ENCODE measurements at regions not wholly inside any gene's neighbourhood (a gene's known extent, or its start where the extent isn't known, plus 50 kb on each side); places are given as distances from the start of the nearest gene placed in this dataset.
A peak's percentile ranks its signal among the peaks of the same experiment; 100 is the strongest.

GRCh38 chr16:35386619-35387018 lies 1927.2 kb downstream of the TP53TG3F start:
- Histone ChIP-seq H3K27ac (no peak overlapping the region), H3K4me3 (no peak overlapping the region), H3K36me3 (no peaks in the 10 kb centered on the region), H3K27me3 (ENCODE audit: low read depth) (no peaks in the 10 kb centered on the region), H3K9me3 (no peaks in the 10 kb centered on the region), H3K4me1 (no peaks in the 10 kb centered on the region)
- intact Hi-C loops (cut with DNase I), result no loop called here
- TF ChIP-seq CTCF (IDR thresholded peaks at IDR 0.05), result no peak
- DNase-seq (no peak), ATAC-seq (no peak)

GRCh38 chr16:35391328-35391727 lies 1931.9 kb downstream of the TP53TG3F start:
- H3K4me3 ChIP-seq, result no peak overlapping the region
- peak; percentile 59 for TF ChIP-seq CTCF (IDR thresholded peaks at IDR 0.05)

GRCh38 chr16:35398180-35398579 lies 1938.8 kb downstream of the TP53TG3F start:
- no peak for TF ChIP-seq CTCF (IDR thresholded peaks at IDR 0.05)
- no peaks in the 10 kb centered on the region for H3K27me3 ChIP-seq (ENCODE audit: low read depth)
- no peaks in the 10 kb centered on the region for H3K36me3 ChIP-seq
- H3K27ac ChIP-seq, result no peak overlapping the region
- intact Hi-C loops (cut with DNase I), result no loop called here
- DNase-seq, result no peak
- no peak overlapping the region for H3K4me3 ChIP-seq
- H3K4me1 ChIP-seq, result no peaks in the 10 kb centered on the region
- peak in 1 of 2 donors; percentile 35 for ATAC-seq
- no peaks in the 10 kb centered on the region for H3K9me3 ChIP-seq

More at GRCh38 chr16:35391328-35391727, 1931.9 kb downstream of the TP53TG3F start:
- H3K9me3 ChIP-seq, result no peaks in the 10 kb centered on the region
- H3K27me3 ChIP-seq (ENCODE audit: low read depth), result no peaks in the 10 kb centered on the region
- DNase-seq, result no peak
- no peaks in the 10 kb centered on the region for H3K4me1 ChIP-seq
- no peak overlapping the region for H3K27ac ChIP-seq
- H3K36me3 ChIP-seq, result no peaks in the 10 kb centered on the region
- intact Hi-C loops (cut with DNase I), result no loop called here
- peak in 1 of 2 donors; percentile 52 for ATAC-seq

- intact Hi-C loops (cut with DNase I), result no loop called here
- ATAC-seq, result no peak
- no peak for DNase-seq
These were observed 1939.7 kb downstream of the TP53TG3F start for GRCh38 chr16:35399133-35399532.

GRCh38 chr16:35404273-35404672 lies 1944.9 kb downstream of the TP53TG3F start:
- intact Hi-C loops (cut with DNase I), result no loop called here
- ATAC-seq, result no peak
- no peak overlapping the region for H3K4me3 ChIP-seq

More at GRCh38 chr16:35399133-35399532, 1939.7 kb downstream of the TP53TG3F start:
- Histone ChIP-seq H3K36me3 (no peaks in the 10 kb centered on the region), H3K27me3 (ENCODE audit: low read depth) (no peaks in the 10 kb centered on the region), H3K4me3 (no peak overlapping the region), H3K27ac (no peak overlapping the region), H3K9me3 (no peaks in the 10 kb centered on the region), H3K4me1 (no peaks in the 10 kb centered on the region)
- TF ChIP-seq CTCF (IDR thresholded peaks at IDR 0.05), result no peak

More at GRCh38 chr16:35404273-35404672, 1944.9 kb downstream of the TP53TG3F start:
- Histone ChIP-seq H3K36me3 (no peaks in the 10 kb centered on the region), H3K27me3 (ENCODE audit: low read depth) (no peaks in the 10 kb centered on the region), H3K27ac (no peak overlapping the region), H3K9me3 (no peaks in the 10 kb centered on the region), H3K4me1 (no peaks in the 10 kb centered on the region)
- DNase-seq, result no peak
- no peak for TF ChIP-seq CTCF (IDR thresholded peaks at IDR 0.05)

Data from lower lobe of right lung (tissue), 2 donors.